Upper lobe of left lung (tissue), 4 donors: ENCODE measurements at regions not wholly inside any gene's neighbourhood (a gene's known extent, or its start where the extent isn't known, plus 50 kb on each side); places are given as distances from the start of the nearest gene placed in this dataset.

Source experiments
- EP300 ChIP-seq, 4 donors: sonication (generic); formaldehyde crosslinking; IDR thresholded peaks; one replicate each; pipeline ENCODE4 v1.5.1; 2017; ENCODE audit warnings: antibody characterized with exemption in 4 of 4, control low read depth in 2 of 4
- POLR2A ChIP-seq, 4 donors: fragments of 450-650 bp; IDR thresholded peaks; one replicate each; pipeline ENCODE4 v1.5.1; 2016 to 2017; ENCODE audit warnings: antibody characterized with exemption in 4 of 4, mild to moderate bottlenecking in 2 of 4
- POLR2AphosphoS5 ChIP-seq, 2 donors: sonication (generic); formaldehyde crosslinking; IDR thresholded peaks; one replicate each; pipeline ENCODE4 v1.5.1; 2017; ENCODE audit warnings: antibody characterized with exemption in 2 of 2
- TF ChIP-seq, protein P1 (sequence below), 6 experiments: fragments of 450-650 bp in 4 of 6; fragments of 200-600 bp in 2 of 6; sonication (generic) in 2 of 6; IDR thresholded peaks; one replicate each; pipeline ENCODE4 v1.5.1; 2016 to 2019; ENCODE audit warnings: antibody characterized with exemption in 6 of 6

DNA sequence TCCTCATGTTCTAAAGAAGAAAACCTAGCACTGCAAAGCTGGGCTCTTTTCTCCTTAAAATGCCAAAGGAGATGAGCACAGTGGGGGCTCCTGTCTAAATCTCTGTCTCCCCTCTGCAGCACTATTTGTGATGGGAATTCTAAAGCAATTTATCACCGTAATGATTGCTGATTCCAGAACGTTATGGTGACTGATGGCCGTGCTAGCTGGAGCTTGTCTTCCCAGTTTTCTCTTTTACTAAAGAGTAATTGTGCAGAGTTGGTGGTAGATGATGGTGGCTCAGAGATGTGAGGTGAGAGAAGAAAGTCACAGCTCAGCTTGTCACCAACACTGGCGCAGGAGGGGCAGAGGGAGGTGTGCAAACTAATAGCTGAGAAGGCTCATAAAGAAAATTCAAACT, 60.7 kb upstream of the ATP2B4 start:
- TF ChIP-seq, protein P1, sequence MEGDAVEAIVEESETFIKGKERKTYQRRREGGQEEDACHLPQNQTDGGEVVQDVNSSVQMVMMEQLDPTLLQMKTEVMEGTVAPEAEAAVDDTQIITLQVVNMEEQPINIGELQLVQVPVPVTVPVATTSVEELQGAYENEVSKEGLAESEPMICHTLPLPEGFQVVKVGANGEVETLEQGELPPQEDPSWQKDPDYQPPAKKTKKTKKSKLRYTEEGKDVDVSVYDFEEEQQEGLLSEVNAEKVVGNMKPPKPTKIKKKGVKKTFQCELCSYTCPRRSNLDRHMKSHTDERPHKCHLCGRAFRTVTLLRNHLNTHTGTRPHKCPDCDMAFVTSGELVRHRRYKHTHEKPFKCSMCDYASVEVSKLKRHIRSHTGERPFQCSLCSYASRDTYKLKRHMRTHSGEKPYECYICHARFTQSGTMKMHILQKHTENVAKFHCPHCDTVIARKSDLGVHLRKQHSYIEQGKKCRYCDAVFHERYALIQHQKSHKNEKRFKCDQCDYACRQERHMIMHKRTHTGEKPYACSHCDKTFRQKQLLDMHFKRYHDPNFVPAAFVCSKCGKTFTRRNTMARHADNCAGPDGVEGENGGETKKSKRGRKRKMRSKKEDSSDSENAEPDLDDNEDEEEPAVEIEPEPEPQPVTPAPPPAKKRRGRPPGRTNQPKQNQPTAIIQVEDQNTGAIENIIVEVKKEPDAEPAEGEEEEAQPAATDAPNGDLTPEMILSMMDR (IDR thresholded peaks at IDR 0.05) = no peak
- TF ChIP-seq POLR2AphosphoS5 (IDR thresholded peaks at IDR 0.05) (no peak), POLR2A (IDR thresholded peaks at IDR 0.05) (no peak), EP300 (IDR thresholded peaks at IDR 0.05) (no peak)
